Spleen (tissue), 7 donors: ENCODE measurements at regions not wholly inside any gene's neighbourhood (a gene's known extent, or its start where the extent isn't known, plus 50 kb on each side); places are given as distances from the start of the nearest gene placed in this dataset.

Experiments
- POLR2A ChIP-seq, 3 donors: fragments of 450-650 bp; IDR thresholded peaks; one replicate each; pipeline ENCODE4 v1.5.1; 2017; ENCODE audit warnings: antibody characterized with exemption in 3 of 3, mild to moderate bottlenecking in 1 of 3
- POLR2AphosphoS5 ChIP-seq, 3 donors: sonication (generic); formaldehyde crosslinking; IDR thresholded peaks; one replicate each; pipeline ENCODE4 v1.5.1; 2017; ENCODE audit warnings: antibody characterized with exemption in 3 of 3
- TF ChIP-seq, protein P1 (sequence below), 11 experiments: fragments of 200-600 bp in 7 of 11; fragments of 450-650 bp in 4 of 11; sonication (generic) in 4 of 11; IDR thresholded peaks in 8 of 11; conservative IDR thresholded peaks in 3 of 11; 1 replicate in 7 of 11; 2 replicates in 4 of 11; pipeline versions ENCODE4 v1.4.0 to v1.8.0; 2016 to 2021; ENCODE audit warnings: antibody characterized with exemption in 11 of 11, inconsistent platforms in 4 of 11, mild to moderate bottlenecking in 1 of 11
- donor health status: DM: no; HTN: no; CAD: no; lungs with moderate emphysema.
- donor health status: DM: no; HTN: no; CAD: no.
- donor health status: DM: no; HTN: no; CAD: no.

DNA sequence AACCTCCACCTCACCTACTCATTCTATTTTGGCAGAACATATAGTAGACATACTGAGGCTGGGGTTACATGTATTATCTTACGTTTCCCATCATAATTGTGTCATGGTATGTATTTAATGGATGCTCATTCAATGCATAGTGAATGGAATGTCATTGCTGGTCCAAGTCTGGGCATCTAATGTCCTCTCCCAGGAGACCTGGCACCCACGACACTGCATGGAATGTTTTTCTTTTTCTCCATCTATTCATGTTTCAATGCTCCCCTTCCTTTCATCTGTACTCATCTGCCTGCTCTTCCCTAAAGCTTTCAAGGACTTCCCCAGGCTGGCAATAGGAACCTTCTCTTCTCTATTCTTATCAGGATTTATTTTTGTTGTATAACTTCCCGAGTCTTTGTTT is 50.8 kb upstream of the SLIT3 start:
- TF ChIP-seq POLR2A (IDR thresholded peaks at IDR 0.05) (no peak), POLR2AphosphoS5 (IDR thresholded peaks at IDR 0.05) (no peak)
- TF ChIP-seq, protein P1, sequence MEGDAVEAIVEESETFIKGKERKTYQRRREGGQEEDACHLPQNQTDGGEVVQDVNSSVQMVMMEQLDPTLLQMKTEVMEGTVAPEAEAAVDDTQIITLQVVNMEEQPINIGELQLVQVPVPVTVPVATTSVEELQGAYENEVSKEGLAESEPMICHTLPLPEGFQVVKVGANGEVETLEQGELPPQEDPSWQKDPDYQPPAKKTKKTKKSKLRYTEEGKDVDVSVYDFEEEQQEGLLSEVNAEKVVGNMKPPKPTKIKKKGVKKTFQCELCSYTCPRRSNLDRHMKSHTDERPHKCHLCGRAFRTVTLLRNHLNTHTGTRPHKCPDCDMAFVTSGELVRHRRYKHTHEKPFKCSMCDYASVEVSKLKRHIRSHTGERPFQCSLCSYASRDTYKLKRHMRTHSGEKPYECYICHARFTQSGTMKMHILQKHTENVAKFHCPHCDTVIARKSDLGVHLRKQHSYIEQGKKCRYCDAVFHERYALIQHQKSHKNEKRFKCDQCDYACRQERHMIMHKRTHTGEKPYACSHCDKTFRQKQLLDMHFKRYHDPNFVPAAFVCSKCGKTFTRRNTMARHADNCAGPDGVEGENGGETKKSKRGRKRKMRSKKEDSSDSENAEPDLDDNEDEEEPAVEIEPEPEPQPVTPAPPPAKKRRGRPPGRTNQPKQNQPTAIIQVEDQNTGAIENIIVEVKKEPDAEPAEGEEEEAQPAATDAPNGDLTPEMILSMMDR (IDR thresholded peaks at IDR 0.05 in 8 of 11, conservative IDR thresholded peaks at IDR 0.05 in 3 of 11), result no peak
